ENCODE measurements at regions not wholly inside any gene's neighbourhood (a gene's known extent, or its start where the extent isn't known, plus 50 kb on each side); places are given as distances from the start of the nearest gene placed in this dataset.

- DNase-seq (ENCODE audit: low read depth, low spot score), result no peak
- Histone ChIP-seq H3K27me3 (ENCODE audit: control insufficient read depth, extremely low read depth, insufficient read depth, low read length) (no peaks in the 10 kb centered on the region), H3K9me1 (ENCODE audit: control insufficient read depth, extremely low read depth, insufficient read depth, low read length) (no peaks in the 10 kb centered on the region), H2AFZ (ENCODE audit: control insufficient read depth, low read length) (no peak overlapping the region), H3K36me3 (ENCODE audit: control insufficient read depth in 2 of 2, extremely low read depth in 1 of 2, insufficient read depth in 2 of 2, low read length in 2 of 2) (no peaks in the 10 kb centered on the region), H3K4me3 (ENCODE audit: control insufficient read depth in 2 of 3, extremely low read depth in 1 of 3, insufficient read depth in 2 of 3, low read depth in 1 of 3, low read length in 3 of 3) (no peak overlapping the region), H3K79me2 (ENCODE audit: control insufficient read depth, insufficient read depth, low read length) (no peaks in the 10 kb centered on the region), H3K9me3 (ENCODE audit: control insufficient read depth, low read depth, low read length) (no peaks in the 10 kb centered on the region), H3K9ac (ENCODE audit: control insufficient read depth, extremely low read depth, insufficient read depth, low read length) (no peak overlapping the region), H4K20me1 (ENCODE audit: control insufficient read depth, extremely low read depth, insufficient read depth, low read length) (no peaks in the 10 kb centered on the region), H3K4me1 (ENCODE audit: control insufficient read depth, extremely low read depth, insufficient read depth, low read length) (no peaks in the 10 kb centered on the region), H3K27ac (ENCODE audit: control insufficient read depth, insufficient read depth, low read length) (no peak overlapping the region), H3K4me2 (ENCODE audit: control insufficient read depth, extremely low read depth, insufficient read depth, low read depth, low read length) (no peak overlapping the region)
- dilution Hi-C loops (cut with MboI; ENCODE audit: extremely low pct_ligation_motif_present, low sequenced_read_pairs), result no loop called here
- no peak for FAIRE-seq
- no peak for TF ChIP-seq EZH2 (IDR thresholded peaks at IDR 0.05; ENCODE audit: low read length)
- TF ChIP-seq CTCF (optimal IDR thresholded peaks at IDR 0.05 in 1 of 3, IDR thresholded peaks at IDR 0.05 in 1 of 3, conservative IDR thresholded peaks at IDR 0.05 in 1 of 3; ENCODE audit: extremely low read depth in 1 of 3, insufficient read depth in 2 of 3, low read length in 3 of 3), result no peak
Observed at GRCh38 chr2:139438478-139438877, 658.3 kb upstream of the NXPH2 start.

- dilution Hi-C loops (cut with MboI; ENCODE audit: extremely low pct_ligation_motif_present, low sequenced_read_pairs), result no loop called here
- H3K4me2 ChIP-seq (ENCODE audit: control insufficient read depth, extremely low read depth, insufficient read depth, low read depth, low read length), result no peak overlapping the region
- DNase-seq (ENCODE audit: low read depth, low spot score) (no peak), FAIRE-seq (no peak)
- H3K4me1 ChIP-seq (ENCODE audit: control insufficient read depth, extremely low read depth, insufficient read depth, low read length), result no peaks in the 10 kb centered on the region
- no peak overlapping the region for H3K9ac ChIP-seq (ENCODE audit: control insufficient read depth, extremely low read depth, insufficient read depth, low read length)
- no peaks in the 10 kb centered on the region for H3K79me2 ChIP-seq (ENCODE audit: control insufficient read depth, insufficient read depth, low read length)
- TF ChIP-seq EZH2 (IDR thresholded peaks at IDR 0.05; ENCODE audit: low read length), result no peak
- no peak for TF ChIP-seq CTCF (optimal IDR thresholded peaks at IDR 0.05 in 1 of 3, IDR thresholded peaks at IDR 0.05 in 1 of 3, conservative IDR thresholded peaks at IDR 0.05 in 1 of 3; ENCODE audit: extremely low read depth in 1 of 3, insufficient read depth in 2 of 3, low read length in 3 of 3)
- H2AFZ ChIP-seq (ENCODE audit: control insufficient read depth, low read length), result no peak overlapping the region
- no peaks in the 10 kb centered on the region for H3K36me3 ChIP-seq (ENCODE audit: control insufficient read depth in 2 of 2, extremely low read depth in 1 of 2, insufficient read depth in 2 of 2, low read length in 2 of 2)
- no peak overlapping the region for H3K4me3 ChIP-seq (ENCODE audit: control insufficient read depth in 2 of 3, extremely low read depth in 1 of 3, insufficient read depth in 2 of 3, low read depth in 1 of 3, low read length in 3 of 3)
- H4K20me1 ChIP-seq (ENCODE audit: control insufficient read depth, extremely low read depth, insufficient read depth, low read length), result no peaks in the 10 kb centered on the region
- no peaks in the 10 kb centered on the region for H3K9me3 ChIP-seq (ENCODE audit: control insufficient read depth, low read depth, low read length)
- no peaks in the 10 kb centered on the region for H3K27me3 ChIP-seq (ENCODE audit: control insufficient read depth, extremely low read depth, insufficient read depth, low read length)
- no peaks in the 10 kb centered on the region for H3K9me1 ChIP-seq (ENCODE audit: control insufficient read depth, extremely low read depth, insufficient read depth, low read length)
- no peak overlapping the region for H3K27ac ChIP-seq (ENCODE audit: control insufficient read depth, insufficient read depth, low read length)
Observed at GRCh38 chr2:139427164-139427563, 647.0 kb upstream of the NXPH2 start.
